OCI-LY1 (cell line): ENCODE measurements at regions not wholly inside any gene's neighbourhood (a gene's known extent, or its start where the extent isn't known, plus 50 kb on each side); places are given as distances from the start of the nearest gene placed in this dataset.

Experiments
- H2AFZ ChIP-seq: fragments of 200-600 bp; sonication (generic), shearing (Covaris generic); 2 replicates; pipeline ENCODE4 v1.6.0; 2014; ENCODE audit warnings: antibody characterized with exemption, mild to moderate bottlenecking, low read length
- H3F3A ChIP-seq: fragments of 200-600 bp; sonication (generic), shearing (Covaris generic); 2 replicates; pipeline ENCODE4 v1.6.0; 2014; ENCODE audit warnings: mild to moderate bottlenecking, antibody characterized with exemption, low read length, moderate library complexity; ENCODE audit not compliant: insufficient read depth
- H3K27ac ChIP-seq: fragments of 200-600 bp; sonication (generic); 2 replicates; pipeline ENCODE4 v1.5.1; 2014; ENCODE audit warnings: low read length, mixed run types, mild to moderate bottlenecking, low read depth; ENCODE audit not compliant: poor library complexity, severe bottlenecking
- H3K27me3 ChIP-seq: fragments of 200-600 bp; sonication (generic); 2 replicates; pipeline ENCODE4 v1.6.0; 2014; ENCODE audit warnings: antibody characterized with exemption, mild to moderate bottlenecking, low read length, moderate library complexity; ENCODE audit not compliant: insufficient read depth
- H3K36me3 ChIP-seq: fragments of 200-600 bp; sonication (generic); 2 replicates; pipeline ENCODE4 v1.6.1; 2014; ENCODE audit warnings: mild to moderate bottlenecking, antibody characterized with exemption, low read length, moderate library complexity, mixed read lengths; ENCODE audit not compliant: insufficient read depth
- H3K4me1 ChIP-seq: fragments of 200-600 bp; sonication (generic); 2 replicates; pipeline ENCODE4 v1.5.1; 2014; ENCODE audit warnings: mild to moderate bottlenecking, low read length, moderate library complexity; ENCODE audit not compliant: insufficient read depth, severe bottlenecking
- H3K4me2 ChIP-seq: fragments of 200-600 bp; sonication (generic), shearing (Covaris generic); 2 replicates; pipeline ENCODE4 v1.6.1; 2014; ENCODE audit warnings: low read length
- H3K4me3 ChIP-seq: fragments of 200-600 bp; sonication (generic); 2 replicates; pipeline ENCODE4 v1.5.1; 2014; ENCODE audit warnings: low read length, low read depth, mild to moderate bottlenecking, mixed read lengths; ENCODE audit not compliant: poor library complexity, severe bottlenecking
- H3K79me2 ChIP-seq: fragments of 200-600 bp; shearing (Covaris generic); 2 replicates; pipeline ENCODE4 v1.6.1; 2016; ENCODE audit warnings: mixed run types, low read length, mixed read lengths; ENCODE audit not compliant: insufficient read depth
- H3K9ac ChIP-seq: fragments of 200-600 bp; sonication (generic), shearing (Covaris generic); 2 replicates; pipeline ENCODE4 v1.6.1; 2014; ENCODE audit warnings: mild to moderate bottlenecking, low read length, mixed read lengths
- H3K9me2 ChIP-seq: fragments of 200-600 bp; sonication (generic), shearing (Covaris generic); 2 replicates; pipeline ENCODE4 v1.6.1; 2014; ENCODE audit warnings: low read depth, mild to moderate bottlenecking, low read length, mixed read lengths
- H3K9me3 ChIP-seq: fragments of 200-600 bp; shearing (Covaris generic); 2 replicates; pipeline ENCODE4 v1.6.1; 2014; ENCODE audit warnings: low read length, mixed read lengths
- H4K20me1 ChIP-seq: fragments of 200-600 bp; sonication (generic), shearing (Covaris generic); 2 replicates; pipeline ENCODE4 v1.6.0; 2016; ENCODE audit warnings: mild to moderate bottlenecking, low read length; ENCODE audit not compliant: insufficient read depth
- CTCF ChIP-seq: fragments of 200-600 bp; sonication (generic), shearing (Covaris generic); IDR thresholded peaks from 2 replicates; pipeline ENCODE4 v1.5.1; 2017; ENCODE audit warnings: mild to moderate bottlenecking, antibody characterized with exemption, low read length, moderate library complexity, mixed read lengths
- EZH2 ChIP-seq: fragments of 200-600 bp; sonication (generic), shearing (Covaris generic); IDR thresholded peaks from 2 replicates; pipeline ENCODE4 v1.8.0; 2017; ENCODE audit warnings: borderline replicate concordance, mixed run types, mild to moderate bottlenecking, antibody characterized with exemption, low read length, moderate library complexity, mixed read lengths

GRCh38 chr14:34187519-34188044, 236.7 kb upstream of the EGLN3 start:
- TF ChIP-seq CTCF (no peak), EZH2 (no peak)
- Histone ChIP-seq H3K27ac (no peak overlapping the region), H3K4me1 (no peaks in the 10 kb centered on the region), H3K27me3 (no peaks in the 10 kb centered on the region), H4K20me1 (no peaks in the 10 kb centered on the region), H3K9ac (no peak overlapping the region), H3K9me3 (no peaks in the 10 kb centered on the region), H2AFZ (no peak overlapping the region), H3K4me3 (no peak overlapping the region), H3K4me2 (no peak overlapping the region), H3F3A (no peaks in the 10 kb centered on the region), H3K79me2 (no peaks in the 10 kb centered on the region), H3K36me3 (no peaks in the 10 kb centered on the region), H3K9me2 (no peaks in the 10 kb centered on the region)

GRCh38 chr14:34187061-34187460, 236.2 kb upstream of the EGLN3 start:
- no peak overlapping the region for H3K9ac ChIP-seq
- no peaks in the 10 kb centered on the region for H3K36me3 ChIP-seq
- H3K27me3 ChIP-seq: no peaks in the 10 kb centered on the region
- no peak overlapping the region for H3K4me2 ChIP-seq
- H3K79me2 ChIP-seq: no peaks in the 10 kb centered on the region
- no peaks in the 10 kb centered on the region for H3K4me1 ChIP-seq
- H3K9me3 ChIP-seq: no peaks in the 10 kb centered on the region
- no peak overlapping the region for H2AFZ ChIP-seq
- no peaks in the 10 kb centered on the region for H3K9me2 ChIP-seq
- TF ChIP-seq CTCF (no peak), EZH2 (no peak)
- no peak overlapping the region for H3K27ac ChIP-seq
- no peaks in the 10 kb centered on the region for H4K20me1 ChIP-seq
- no peak overlapping the region for H3K4me3 ChIP-seq
- H3F3A ChIP-seq: no peaks in the 10 kb centered on the region

- H4K20me1 ChIP-seq: no peaks in the 10 kb centered on the region
- H3K4me3 ChIP-seq: no peak overlapping the region
- H2AFZ ChIP-seq: no peak overlapping the region
- no peaks in the 10 kb centered on the region for H3K79me2 ChIP-seq
- no peaks in the 10 kb centered on the region for H3K4me1 ChIP-seq
- no peak for TF ChIP-seq CTCF
- no peak for TF ChIP-seq EZH2
- H3F3A ChIP-seq: no peaks in the 10 kb centered on the region
- no peaks in the 10 kb centered on the region for H3K9me3 ChIP-seq
- no peak overlapping the region for H3K4me2 ChIP-seq
- H3K27ac ChIP-seq: no peak overlapping the region
- no peaks in the 10 kb centered on the region for H3K9me2 ChIP-seq
- H3K9ac ChIP-seq: no peak overlapping the region
- H3K36me3 ChIP-seq: no peaks in the 10 kb centered on the region
- no peaks in the 10 kb centered on the region for H3K27me3 ChIP-seq
Measured at GRCh38 chr14:34184126-34184525, 233.3 kb upstream of the EGLN3 start.
